ENCODE measurements at regions not wholly inside any gene's neighbourhood (a gene's known extent, or its start where the extent isn't known, plus 50 kb on each side); places are given as distances from the start of the nearest gene placed in this dataset.

DNA sequence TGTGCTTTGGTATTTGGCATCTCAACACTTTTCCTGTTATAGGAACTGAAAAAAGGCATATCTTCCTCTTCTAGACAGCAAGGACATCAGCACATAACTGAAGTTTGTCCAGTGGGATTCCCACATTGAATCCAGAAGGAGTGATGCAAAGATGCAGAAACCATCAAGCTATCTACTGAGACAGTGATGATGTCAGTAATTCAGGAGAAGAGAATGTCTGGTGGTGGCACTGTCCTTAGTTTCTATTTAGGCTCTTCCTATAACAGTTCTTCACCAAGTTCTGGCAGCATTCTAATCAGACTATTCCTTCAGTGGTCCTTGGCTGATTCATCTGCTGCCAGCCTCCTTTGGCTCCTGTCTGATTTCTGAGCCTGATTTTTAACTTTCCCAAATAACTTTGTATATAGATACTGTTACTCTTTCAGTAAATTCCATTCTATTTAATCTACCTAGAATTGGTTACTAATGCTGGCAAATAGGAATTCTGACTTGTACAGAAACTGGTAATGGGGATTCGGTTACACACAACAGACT lies 56.6 kb upstream of the AGPS start:
- intact Hi-C loops (cut with DNase I): loop anchor here (5.0 to 10.0 kb wide), 2 partner anchors 76 to 389 kb away; no protein-coding TSS in a partner anchor
- H3K27ac ChIP-seq: no peak overlapping the region
- DNase-seq: no peak
- H3K4me3 ChIP-seq: no peak overlapping the region
- H3K27me3 ChIP-seq: no peaks in the 10 kb centered on the region
- no peak for TF ChIP-seq POLR2A (IDR thresholded peaks at IDR 0.05)
- TF ChIP-seq, protein P1, sequence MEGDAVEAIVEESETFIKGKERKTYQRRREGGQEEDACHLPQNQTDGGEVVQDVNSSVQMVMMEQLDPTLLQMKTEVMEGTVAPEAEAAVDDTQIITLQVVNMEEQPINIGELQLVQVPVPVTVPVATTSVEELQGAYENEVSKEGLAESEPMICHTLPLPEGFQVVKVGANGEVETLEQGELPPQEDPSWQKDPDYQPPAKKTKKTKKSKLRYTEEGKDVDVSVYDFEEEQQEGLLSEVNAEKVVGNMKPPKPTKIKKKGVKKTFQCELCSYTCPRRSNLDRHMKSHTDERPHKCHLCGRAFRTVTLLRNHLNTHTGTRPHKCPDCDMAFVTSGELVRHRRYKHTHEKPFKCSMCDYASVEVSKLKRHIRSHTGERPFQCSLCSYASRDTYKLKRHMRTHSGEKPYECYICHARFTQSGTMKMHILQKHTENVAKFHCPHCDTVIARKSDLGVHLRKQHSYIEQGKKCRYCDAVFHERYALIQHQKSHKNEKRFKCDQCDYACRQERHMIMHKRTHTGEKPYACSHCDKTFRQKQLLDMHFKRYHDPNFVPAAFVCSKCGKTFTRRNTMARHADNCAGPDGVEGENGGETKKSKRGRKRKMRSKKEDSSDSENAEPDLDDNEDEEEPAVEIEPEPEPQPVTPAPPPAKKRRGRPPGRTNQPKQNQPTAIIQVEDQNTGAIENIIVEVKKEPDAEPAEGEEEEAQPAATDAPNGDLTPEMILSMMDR (IDR thresholded peaks at IDR 0.05): no peak
- H3K36me3 ChIP-seq: no peaks in the 10 kb centered on the region
- 84 to 95% methylated on average over 1 of the region's 1 CpG for WGBS, 2 donors
- peaks cover 0 to 26% (median 3%) of the 10 kb centered on the region in 3 donors for H3K4me1 ChIP-seq
- no peaks in the 10 kb centered on the region for H3K9me3 ChIP-seq

DNA sequence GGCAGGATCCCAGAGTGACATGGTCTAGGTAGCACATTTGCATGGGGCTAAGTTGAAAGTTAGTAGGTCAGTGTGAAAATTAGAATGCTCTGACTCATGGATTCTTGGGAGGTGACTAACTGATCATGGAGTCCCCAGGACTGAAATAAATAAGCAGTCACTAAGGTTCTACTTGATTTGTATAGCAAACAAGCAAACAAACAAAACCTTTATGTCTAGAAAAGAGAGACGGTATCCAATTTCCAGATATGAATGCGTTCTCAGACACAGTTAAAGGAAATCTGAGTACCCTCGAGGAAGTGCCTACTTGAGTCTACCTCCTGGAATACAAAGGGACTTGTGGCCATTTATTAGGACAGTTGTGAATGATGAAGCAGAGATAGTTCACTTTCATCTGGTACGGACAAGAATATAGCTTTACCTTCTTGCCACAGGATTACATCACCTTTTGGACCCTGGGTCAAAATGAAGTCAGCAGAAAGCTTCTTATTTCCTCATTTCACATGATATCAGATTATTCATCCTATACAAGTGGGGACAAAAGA lies 54.3 kb upstream of the AGPS start:
- intact Hi-C loops (cut with DNase I): loop anchor here (5.0 to 10.0 kb wide), 2 partner anchors 74 to 387 kb away; no protein-coding TSS in a partner anchor
- H3K36me3 ChIP-seq: no peaks in the 10 kb centered on the region
- H3K4me1 ChIP-seq: peaks cover 0 to 8% (median 0%) of the 10 kb centered on the region in 3 donors
- DNase-seq: no peak
- H3K9me3 ChIP-seq: no peaks in the 10 kb centered on the region
- H3K4me3 ChIP-seq: no peak overlapping the region
- WGBS, 2 donors: 65 to 80% methylated on average over 4 of the region's 4 CpGs
- TF ChIP-seq, protein P1 (IDR thresholded peaks at IDR 0.05): no peak
- no peak for TF ChIP-seq POLR2A (IDR thresholded peaks at IDR 0.05)
- H3K27me3 ChIP-seq: no peaks in the 10 kb centered on the region
- H3K27ac ChIP-seq: no peak overlapping the region

DNA sequence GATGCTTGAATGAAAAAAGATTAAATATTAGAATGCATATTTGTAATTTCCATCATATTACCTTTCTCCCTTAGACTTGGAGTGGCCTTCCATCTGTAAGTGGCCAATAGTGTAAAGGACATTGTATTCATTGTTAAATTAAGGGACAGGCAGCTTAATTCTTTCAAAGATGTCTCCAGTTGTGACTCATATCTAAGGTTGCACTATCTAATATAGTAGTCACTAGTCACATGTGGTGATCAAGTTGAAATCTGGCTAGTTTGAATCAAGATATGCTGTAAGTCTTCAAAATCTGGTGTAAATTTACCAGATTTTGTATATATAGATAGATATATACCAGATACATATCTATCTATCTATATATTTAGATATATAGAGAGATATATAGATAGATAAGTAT lies 52.4 kb upstream of the AGPS start:
- H3K27me3 ChIP-seq: no peaks in the 10 kb centered on the region
- H3K9me3 ChIP-seq: no peaks in the 10 kb centered on the region
- TF ChIP-seq, protein P1 (IDR thresholded peaks at IDR 0.05): no peak
- no peak for TF ChIP-seq POLR2A (IDR thresholded peaks at IDR 0.05)
- DNase-seq: no peak
- H3K27ac ChIP-seq: no peak overlapping the region
- H3K36me3 ChIP-seq: no peaks in the 10 kb centered on the region
- intact Hi-C loops (cut with DNase I): no loop called here
- H3K4me1 ChIP-seq: peaks cover 0 to under 1% (median 0%) of the 10 kb centered on the region in 3 donors
- H3K4me3 ChIP-seq: no peak overlapping the region

DNA sequence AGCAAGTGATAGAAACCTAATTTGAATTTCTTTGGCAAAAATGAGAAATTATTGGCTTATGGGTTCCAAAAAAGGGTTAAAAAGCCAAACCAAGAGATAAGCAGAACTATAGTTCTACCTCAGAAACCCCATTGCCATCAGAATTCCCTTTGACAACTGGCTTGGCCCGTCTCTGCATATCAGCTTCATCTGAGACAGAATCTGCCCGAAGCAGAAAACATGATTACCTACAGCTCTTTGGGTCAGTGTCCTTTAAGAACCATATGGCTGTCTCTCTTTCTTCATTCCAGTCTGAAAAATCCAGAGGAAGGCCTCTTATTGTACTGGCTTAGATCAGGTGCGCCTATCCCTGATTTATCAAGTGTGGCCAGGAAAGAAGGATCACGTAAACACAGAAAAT lies 49.8 kb upstream of the AGPS start:
- TF ChIP-seq, protein P1 (IDR thresholded peaks at IDR 0.05): no peak
- TF ChIP-seq POLR2A (IDR thresholded peaks at IDR 0.05): no peak

More for the DNA sequence above, 49.8 kb upstream of the AGPS start:
- no peaks in the 10 kb centered on the region for H3K27me3 ChIP-seq
- H3K9me3 ChIP-seq: no peaks in the 10 kb centered on the region
- no peaks in the 10 kb centered on the region for H3K36me3 ChIP-seq
- no peak overlapping the region for H3K4me3 ChIP-seq
- H3K4me1 ChIP-seq: peaks cover 0 to 6% (median 0%) of the 10 kb centered on the region in 3 donors
- WGBS, 2 donors: 88 to 98% methylated on average over 4 of the region's 4 CpGs
- no peak for DNase-seq
- intact Hi-C loops (cut with DNase I): no loop called here
- no peak overlapping the region for H3K27ac ChIP-seq
